Kidney (tissue), 13 donors: ENCODE measurements at regions not wholly inside any gene's neighbourhood (a gene's known extent, or its start where the extent isn't known, plus 50 kb on each side); places are given as distances from the start of the nearest gene placed in this dataset.
A peak's percentile ranks its signal among the peaks of the same experiment; 100 is the strongest.

Source experiments
- DNase-seq, 5 donors: peaks; one replicate each; pipeline ENCODE4 v3.0.0-alpha.2; 2013 to 2020
- FAIRE-seq: peaks from 2 replicates; lab custom pipeline; 2012; peaks lifted over from hg19 to GRCh38; lab: Jason Lieb, UNC
- H3K27ac ChIP-seq, 2 donors: one replicate each; pipeline ENCODE4 v1.7.0; 2013; ENCODE audit warnings: low read depth in 2 of 2, low read length in 2 of 2, inconsistent platforms in 1 of 2
- H3K27me3 ChIP-seq: one replicate; pipeline ENCODE4 v1.7.1; 2013; ENCODE audit warnings: low read length, inconsistent platforms; ENCODE audit not compliant: control insufficient read depth, insufficient read depth
- H3K36me3 ChIP-seq, 3 donors: one replicate each; pipeline versions ENCODE4 v1.7.0 to v1.7.1; 2013; ENCODE audit warnings: low read length in 3 of 3, control low read depth in 1 of 3, inconsistent platforms in 1 of 3; ENCODE audit not compliant: insufficient read depth in 3 of 3, control insufficient read depth in 2 of 3
- H3K4me1 ChIP-seq, 3 donors: one replicate each; pipeline versions ENCODE4 v1.7.0 to v1.7.1; 2013; ENCODE audit warnings: low read length in 3 of 3, inconsistent platforms in 1 of 3, low read depth in 1 of 3; ENCODE audit not compliant: control insufficient read depth in 2 of 3, insufficient read depth in 2 of 3
- H3K4me3 ChIP-seq, 3 donors: one replicate each; pipeline versions ENCODE4 v1.7.0 to v1.8.1; 2013; ENCODE audit warnings: low read length in 3 of 3, control low read depth in 1 of 3, inconsistent platforms in 1 of 3
- H3K9ac ChIP-seq, 3 donors: one replicate each; pipeline versions ENCODE4 v1.7.0 to v1.7.1; 2013; ENCODE audit warnings: low read length in 3 of 3, control low read depth in 1 of 3, inconsistent platforms in 1 of 3
- H3K9me3 ChIP-seq, 3 donors: one replicate each; pipeline versions ENCODE4 v1.7.0 to v1.7.1; 2013; ENCODE audit warnings: low read length in 3 of 3, control low read depth in 1 of 3, inconsistent platforms in 1 of 3; ENCODE audit not compliant: control insufficient read depth in 2 of 3, insufficient read depth in 1 of 3
- CTCF ChIP-seq: IDR thresholded peaks from 3 replicates; pipeline ENCODE4 v1.5.1; 2012; ENCODE audit warnings: mild to moderate bottlenecking, moderate library complexity, borderline replicate concordance; ENCODE audit not compliant: insufficient read depth; ENCODE audit errors: extremely low read depth
- intact Hi-C: fragments of 100-400 bp; cut with DNase I; formaldehyde crosslinking; loops from one replicate; pipeline ENCODE4 v1.11.1; 2022
- donor health status: control.
- donor health status: control.
- donor health status: control.
- donor health status: control.
- donor health status: control.
- donor health status: DM: yes; HTN: yes; CAD: no.
- donor health status: Normal renal cell carcinoma (clear cell type).

- no peaks in the 10 kb centered on the region for H3K4me1 ChIP-seq
- H3K27me3 ChIP-seq: no peaks in the 10 kb centered on the region
- DNase-seq (no peak), FAIRE-seq (no peak)
- no peaks in the 10 kb centered on the region for H3K36me3 ChIP-seq
- no peak overlapping the region for H3K9ac ChIP-seq
- H3K9me3 ChIP-seq: no peaks in the 10 kb centered on the region
- no peak overlapping the region for H3K27ac ChIP-seq
- intact Hi-C loops: no loop called here
- TF ChIP-seq CTCF: no peak
- H3K4me3 ChIP-seq: no peak overlapping the region
These were observed 307.8 kb upstream of the PAPPA start for GRCh38 chr9:115845648-115846312.

GRCh38 chr9:115847216-115847615 is 306.4 kb upstream of the PAPPA start:
- no peaks in the 10 kb centered on the region for H3K36me3 ChIP-seq
- H3K27me3 ChIP-seq: no peaks in the 10 kb centered on the region
- H3K4me1 ChIP-seq: no peaks in the 10 kb centered on the region
- DNase-seq (no peak), FAIRE-seq (no peak)
- no peak for TF ChIP-seq CTCF
- no peak overlapping the region for H3K4me3 ChIP-seq
- no peak overlapping the region for H3K27ac ChIP-seq
- no peak overlapping the region for H3K9ac ChIP-seq
- intact Hi-C loops: no loop called here
- no peaks in the 10 kb centered on the region for H3K9me3 ChIP-seq

GRCh38 chr9:115849679-115850412 is 303.7 kb upstream of the PAPPA start:
- FAIRE-seq: no peak
- Histone ChIP-seq H3K27me3 (no peaks in the 10 kb centered on the region), H3K4me1 (no peaks in the 10 kb centered on the region), H3K9ac (no peak overlapping the region), H3K36me3 (no peaks in the 10 kb centered on the region), H3K27ac (no peak overlapping the region), H3K4me3 (no peak overlapping the region), H3K9me3 (no peaks in the 10 kb centered on the region)
- intact Hi-C loops: no loop called here
- DNase-seq: peak in 1 of 5 donors; percentile 47
- TF ChIP-seq CTCF: no peak
